Gastroesophageal sphincter (tissue), 3 donors: ENCODE measurements at regions not wholly inside any gene's neighbourhood (a gene's known extent, or its start where the extent isn't known, plus 50 kb on each side); places are given as distances from the start of the nearest gene placed in this dataset.

ENCODE experiments used
- CTCF ChIP-seq, 4 experiments: fragments of 200-600 bp in 2 of 4; fragments of 450-650 bp in 2 of 4; sonication (generic) in 1 of 4; IDR thresholded peaks; one replicate each; pipeline ENCODE4 v1.5.1; 2017 to 2019; ENCODE audit warnings: antibody characterized with exemption in 4 of 4, mild to moderate bottlenecking in 2 of 4, moderate library complexity in 2 of 4
- EP300 ChIP-seq: sonication (generic); formaldehyde crosslinking; IDR thresholded peaks from one replicate; pipeline ENCODE4 v1.6.1; 2017; ENCODE audit warnings: antibody characterized with exemption, mild to moderate bottlenecking
- POLR2A ChIP-seq, 2 donors: fragments of 450-650 bp; IDR thresholded peaks; one replicate each; pipeline ENCODE4 v1.6.1; 2017; ENCODE audit warnings: antibody characterized with exemption in 2 of 2, mild to moderate bottlenecking in 2 of 2, moderate library complexity in 1 of 2

GRCh38 chr6:81226957-81227356 lies 525.5 kb downstream of the TENT5A start:
- TF ChIP-seq CTCF (IDR thresholded peaks at IDR 0.05) (no peak), POLR2A (IDR thresholded peaks at IDR 0.05) (no peak), EP300 (no peak)
